NCI-H345 (cell line): ENCODE measurements at regions not wholly inside any gene's neighbourhood (a gene's known extent, or its start where the extent isn't known, plus 50 kb on each side); places are given as distances from the start of the nearest gene placed in this dataset.

Experiments used
- DNase-seq: peaks from one replicate; lab custom pipeline; 2025; lab: John Stamatoyannopoulos, UW

DNA sequence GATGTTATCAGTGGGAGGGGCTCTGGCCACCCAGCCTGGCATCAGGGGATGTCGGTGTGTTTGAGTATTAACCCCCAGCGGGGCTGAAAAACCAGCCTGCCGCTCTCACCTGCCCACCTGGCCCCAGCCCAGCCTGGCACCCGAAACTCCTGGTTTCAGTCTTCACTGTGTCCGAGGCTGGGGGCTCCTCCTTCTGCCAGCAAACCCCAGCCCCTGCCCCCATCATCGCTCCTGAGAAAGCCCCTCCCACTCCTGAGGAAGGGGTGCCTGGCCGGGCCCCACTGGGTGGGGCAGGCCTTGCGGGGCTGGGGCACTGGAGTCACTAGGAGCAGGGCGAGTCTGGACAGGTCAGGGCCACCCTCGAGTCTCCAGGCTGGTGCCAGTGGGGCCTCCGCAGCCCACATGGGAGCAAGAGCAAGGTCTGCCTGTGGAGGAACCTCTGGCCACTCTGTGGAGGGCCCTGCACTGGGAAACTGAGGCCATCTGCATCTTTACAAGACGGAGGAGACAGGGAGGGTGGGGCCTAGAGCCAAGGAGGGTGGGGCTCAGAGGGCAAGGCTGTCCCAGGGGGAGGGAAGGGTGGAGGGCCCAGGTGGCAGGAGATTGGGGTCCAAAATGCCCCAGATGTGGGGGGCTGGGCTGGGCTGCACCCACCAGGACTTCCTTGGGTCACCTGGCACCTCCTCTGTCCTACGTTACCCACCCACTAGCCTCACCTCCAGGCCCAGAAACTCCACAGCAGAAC, 51.5 kb upstream of the NOTCH1 start:
- DNase-seq: no peak

DNA sequence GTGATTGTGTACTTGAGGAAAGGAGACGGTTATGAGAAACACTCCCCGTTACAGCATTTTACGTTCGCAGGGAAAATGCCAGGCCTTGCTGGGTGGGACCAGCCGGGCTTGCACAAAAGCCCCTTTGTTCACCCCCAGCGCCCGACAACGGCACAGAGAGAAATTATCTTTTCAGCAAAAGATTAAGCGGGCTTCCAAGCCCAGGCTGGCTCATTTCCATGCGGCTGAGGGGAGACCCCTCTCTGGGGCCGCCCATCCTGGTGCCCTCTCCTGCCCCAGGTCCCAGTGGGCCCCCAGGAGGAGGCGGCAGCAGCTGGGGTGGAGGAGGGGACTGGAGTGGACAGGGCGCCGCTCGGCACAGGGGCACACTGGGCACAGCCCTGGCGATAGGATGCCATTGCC, 50.8 kb upstream of the NOTCH1 start:
- no peak for DNase-seq

DNA sequence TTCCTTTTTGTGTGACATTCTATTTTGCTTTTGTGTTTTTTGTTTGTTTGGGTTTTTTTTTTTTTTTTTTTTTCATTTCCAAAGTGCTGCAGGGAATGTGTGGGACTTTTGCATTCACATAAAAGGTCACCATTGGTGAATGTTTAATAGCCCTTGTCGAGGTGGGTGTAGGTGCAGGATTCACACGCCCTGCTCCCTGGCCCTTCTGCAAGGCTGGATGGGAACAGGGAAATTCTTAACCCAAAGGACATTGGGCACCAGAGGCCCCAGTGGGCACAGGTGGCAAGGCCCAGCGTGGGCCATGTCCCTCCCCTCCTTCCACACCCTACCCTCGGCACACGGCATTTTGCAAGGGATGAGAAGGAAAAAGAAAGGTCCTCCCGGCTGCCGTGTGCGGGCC, 50.4 kb upstream of the NOTCH1 start:
- DNase-seq: no peak

DNA sequence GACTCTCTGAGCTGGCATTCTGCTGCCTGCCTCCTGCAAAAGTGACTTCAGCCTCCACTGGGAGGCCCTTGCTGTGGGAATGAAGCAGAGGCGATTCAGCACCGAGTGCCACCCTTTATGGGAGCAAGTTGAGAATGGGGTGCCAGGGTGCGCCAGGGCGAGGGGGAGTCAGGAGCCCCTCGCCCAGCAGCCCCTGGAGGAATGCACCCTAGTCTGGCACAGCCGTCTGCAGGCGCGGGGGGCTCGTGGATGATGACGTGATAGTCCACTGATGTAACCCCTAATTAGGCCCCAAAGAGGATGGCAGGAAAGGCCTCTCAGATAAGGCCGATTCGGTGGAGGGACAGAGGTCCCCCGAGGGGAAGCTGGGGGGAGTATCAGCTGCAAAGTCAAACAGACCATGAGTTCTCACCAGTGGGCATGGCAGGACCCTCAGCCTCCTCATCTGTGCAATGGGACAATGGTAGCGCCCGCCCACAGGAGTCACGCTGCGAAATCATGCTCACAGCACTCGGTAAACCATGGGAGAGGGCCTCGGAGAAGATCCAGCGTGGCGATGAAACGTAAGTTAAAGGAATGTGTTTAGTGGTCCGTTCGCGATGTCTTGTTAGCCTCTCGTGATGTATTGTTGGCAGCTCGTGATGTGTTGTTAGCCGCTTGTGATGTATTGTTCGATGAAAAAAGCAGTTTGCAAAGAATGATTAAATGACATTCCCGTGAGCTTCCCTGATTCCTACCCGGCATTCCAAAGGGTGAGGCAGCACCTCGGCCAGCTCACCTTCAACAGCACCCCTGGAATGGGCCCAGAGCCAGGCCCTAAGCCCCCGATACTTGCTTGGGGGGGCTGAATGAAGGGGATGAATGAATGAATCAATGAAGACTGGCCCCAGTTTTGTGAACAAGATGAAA, 49.7 kb upstream of the NOTCH1 start:
- DNase-seq: no peak
